ENCODE measurements at regions not wholly inside any gene's neighbourhood (a gene's known extent, or its start where the extent isn't known, plus 50 kb on each side); places are given as distances from the start of the nearest gene placed in this dataset.

- Histone ChIP-seq H3K27ac (ENCODE audit: low read length in 2 of 2) (no peak overlapping the region), H3K4me2 (replicated peaks; ENCODE audit: low read depth, low read length, poor library complexity, severe bottlenecking) (no peak overlapping the region), H2AFZ (ENCODE audit: insufficient read depth, low read depth, low read length, poor library complexity, severe bottlenecking) (no peak overlapping the region), H3K9me3 (ENCODE audit: control extremely low read depth in 1 of 3, control insufficient read depth in 2 of 3, insufficient read depth in 1 of 3, low read length in 2 of 3) (no peaks in the 10 kb centered on the region), H3K9ac (ENCODE audit: low read length) (no peak overlapping the region), H3K4me3 (ENCODE audit: control extremely low read depth in 1 of 5, extremely low read depth in 1 of 5, insufficient read depth in 1 of 5, low read depth in 2 of 5, low read length in 4 of 5) (no peak overlapping the region), H3K36me3 (replicated peaks in 1 of 2; ENCODE audit: control extremely low read depth in 1 of 2, control insufficient read depth in 1 of 2, extremely low read depth in 1 of 2, insufficient read depth in 2 of 2, low read length in 1 of 2) (no peaks in the 10 kb centered on the region), H4K20me1 (ENCODE audit: control insufficient read depth, insufficient read depth, low read length, poor library complexity, severe bottlenecking) (no peaks in the 10 kb centered on the region), H3K27me3 (replicated peaks in 1 of 4; ENCODE audit: control extremely low read depth in 1 of 4, control insufficient read depth in 3 of 4, insufficient read depth in 4 of 4, low read length in 3 of 4) (no peaks in the 10 kb centered on the region), H3K4me1 (ENCODE audit: control insufficient read depth in 2 of 2, insufficient read depth in 2 of 2, low read length in 2 of 2) (no peaks in the 10 kb centered on the region), H3K79me2 (ENCODE audit: control insufficient read depth, insufficient read depth, low read length) (no peaks in the 10 kb centered on the region)
- H3K4me3 Mint-ChIP-seq = no peak overlapping the region
- POLR2A ChIA-PET = no interaction called here
- no CpG with 5 or more reads among the region's 1 CpG for WGBS (ENCODE audit: insufficient coverage)
- peaks cover 5% of the 10 kb centered on the region for H3K9me3 Mint-ChIP-seq (ENCODE audit: insufficient read depth)
- CTCF ChIA-PET = no interaction called here
- no peaks in the 10 kb centered on the region for H3K27me3 Mint-ChIP-seq
- no peak for DNase-seq
- no peak overlapping the region for H3K27ac Mint-ChIP-seq
- no peak for ATAC-seq (ENCODE audit: low read depth)
- intact Hi-C loops (cut with micrococcal nuclease) = no loop called here
- H3K4me1 Mint-ChIP-seq = no peaks in the 10 kb centered on the region
- TF ChIP-seq EZH2 (IDR thresholded peaks at IDR 0.05; ENCODE audit: borderline replicate concordance, insufficient read depth, low read depth, low read length, poor library complexity, severe bottlenecking) (no peak), CTCF (IDR thresholded peaks at IDR 0.05) (no peak)
Observed at GRCh38 chr3:75218577-75218976, 445.6 kb upstream of the FRG2C start.

- H3K27me3 ChIP-seq (replicated peaks in 1 of 4; ENCODE audit: control extremely low read depth in 1 of 4, control insufficient read depth in 3 of 4, insufficient read depth in 4 of 4, low read length in 3 of 4) = no peaks in the 10 kb centered on the region
- H3K36me3 ChIP-seq (replicated peaks in 1 of 2; ENCODE audit: control extremely low read depth in 1 of 2, control insufficient read depth in 1 of 2, extremely low read depth in 1 of 2, insufficient read depth in 2 of 2, low read length in 1 of 2) = no peaks in the 10 kb centered on the region
- ChIA-PET POLR2A (no interaction called here), CTCF (interaction anchor here (1.3 kb wide), 1 partner anchor 29 kb away, joined by 3 read pairs; no protein-coding TSS in a partner anchor)
- Mint-ChIP-seq H3K27ac (no peak overlapping the region), H3K9me3 (ENCODE audit: insufficient read depth) (peaks cover 2% of the 10 kb centered on the region), H3K27me3 (no peaks in the 10 kb centered on the region), H3K4me1 (no peaks in the 10 kb centered on the region), H3K4me3 (no peak overlapping the region)
- no peaks in the 10 kb centered on the region for H3K9me3 ChIP-seq (ENCODE audit: control extremely low read depth in 1 of 3, control insufficient read depth in 2 of 3, insufficient read depth in 1 of 3, low read length in 2 of 3)
- H3K27ac ChIP-seq (ENCODE audit: low read length in 2 of 2) = no peak overlapping the region
- ATAC-seq (ENCODE audit: low read depth) = no peak
- no peak for DNase-seq
- H3K4me2 ChIP-seq (replicated peaks; ENCODE audit: low read depth, low read length, poor library complexity, severe bottlenecking) = no peak overlapping the region
- 94% methylated on average over 3 of the region's 4 CpGs for WGBS (ENCODE audit: insufficient coverage)
- no peak overlapping the region for H3K4me3 ChIP-seq (ENCODE audit: control extremely low read depth in 1 of 5, extremely low read depth in 1 of 5, insufficient read depth in 1 of 5, low read depth in 2 of 5, low read length in 4 of 5)
- H2AFZ ChIP-seq (ENCODE audit: insufficient read depth, low read depth, low read length, poor library complexity, severe bottlenecking) = no peak overlapping the region
- TF ChIP-seq CTCF (IDR thresholded peaks at IDR 0.05) = no peak
- no peak for TF ChIP-seq EZH2 (IDR thresholded peaks at IDR 0.05; ENCODE audit: borderline replicate concordance, insufficient read depth, low read depth, low read length, poor library complexity, severe bottlenecking)
- intact Hi-C loops (cut with micrococcal nuclease) = no loop called here
- no peaks in the 10 kb centered on the region for H4K20me1 ChIP-seq (ENCODE audit: control insufficient read depth, insufficient read depth, low read length, poor library complexity, severe bottlenecking)
- H3K9ac ChIP-seq (ENCODE audit: low read length) = no peak overlapping the region
- no peaks in the 10 kb centered on the region for H3K4me1 ChIP-seq (ENCODE audit: control insufficient read depth in 2 of 2, insufficient read depth in 2 of 2, low read length in 2 of 2)
- no peaks in the 10 kb centered on the region for H3K79me2 ChIP-seq (ENCODE audit: control insufficient read depth, insufficient read depth, low read length)
Observed at GRCh38 chr3:75220932-75221331, 443.2 kb upstream of the FRG2C start.
